ENCODE measurements at regions not wholly inside any gene's neighbourhood (a gene's known extent, or its start where the extent isn't known, plus 50 kb on each side); places are given as distances from the start of the nearest gene placed in this dataset.

- H3K4me1 ChIP-seq (ENCODE audit: control insufficient read depth, insufficient read depth, low read depth, low read length): no peaks in the 10 kb centered on the region
- no peaks in the 10 kb centered on the region for H3K36me3 ChIP-seq (ENCODE audit: control insufficient read depth in 1 of 2, insufficient read depth in 2 of 2, low read depth in 1 of 2, low read length in 2 of 2)
- no peak overlapping the region for H2BK5ac ChIP-seq (ENCODE audit: low read depth, low read length, poor library complexity, severe bottlenecking)
- H3K4me2 ChIP-seq (ENCODE audit: low read length, poor library complexity, severe bottlenecking): no peak overlapping the region
- H2BK15ac ChIP-seq (ENCODE audit: low read depth, poor library complexity, severe bottlenecking): no peak overlapping the region
- no peak overlapping the region for H2AK5ac ChIP-seq (ENCODE audit: low read length, severe bottlenecking)
- H3K79me1 ChIP-seq (replicated peaks; ENCODE audit: low read length, poor library complexity, severe bottlenecking): no peaks in the 10 kb centered on the region
- H4K91ac ChIP-seq (ENCODE audit: low read length): no peak overlapping the region
- DNase-seq: peak; percentile 13
- H3K9me3 ChIP-seq (ENCODE audit: control insufficient read depth, low read length): no peaks in the 10 kb centered on the region
- no peak overlapping the region for H2AFZ ChIP-seq (ENCODE audit: low read depth, low read length)
- no peak overlapping the region for H3K18ac ChIP-seq (ENCODE audit: low read depth in 1 of 2, low read length in 2 of 2)
- no peak overlapping the region for H3K27ac ChIP-seq (ENCODE audit: low read length, poor library complexity, severe bottlenecking)
- no peak overlapping the region for H4K8ac ChIP-seq (ENCODE audit: low read length)
- no peak overlapping the region for H3K4ac ChIP-seq (ENCODE audit: low read depth in 1 of 2, low read length in 2 of 2)
- no peaks in the 10 kb centered on the region for H3K27me3 ChIP-seq (ENCODE audit: control insufficient read depth in 1 of 2, insufficient read depth in 1 of 2, low read length in 2 of 2)
- H3K23ac ChIP-seq (ENCODE audit: low read length in 2 of 2): no peak overlapping the region
- no peak overlapping the region for H3K9ac ChIP-seq (ENCODE audit: low read length)
- H2BK120ac ChIP-seq (ENCODE audit: low read depth, low read length): no peak overlapping the region
- no peak overlapping the region for H2BK12ac ChIP-seq (ENCODE audit: low read length in 2 of 2)
- H3K14ac ChIP-seq (ENCODE audit: low read length in 2 of 2): no peak overlapping the region
- no peak overlapping the region for H3K4me3 ChIP-seq (ENCODE audit: insufficient read depth in 1 of 2, low read depth in 1 of 2, low read length in 2 of 2)
These were observed 414.4 kb upstream of the ETAA1 start for GRCh38 chr2:66982766-66983165.

- Histone ChIP-seq H3K4ac (ENCODE audit: low read depth in 1 of 2, low read length in 2 of 2) (no peak overlapping the region), H3K4me1 (ENCODE audit: control insufficient read depth, insufficient read depth, low read depth, low read length) (no peaks in the 10 kb centered on the region), H3K79me1 (replicated peaks; ENCODE audit: low read length, poor library complexity, severe bottlenecking) (no peaks in the 10 kb centered on the region), H3K9ac (ENCODE audit: low read length) (no peak overlapping the region), H2AFZ (ENCODE audit: low read depth, low read length) (no peak overlapping the region), H3K4me3 (ENCODE audit: insufficient read depth in 1 of 2, low read depth in 1 of 2, low read length in 2 of 2) (no peak overlapping the region), H4K8ac (ENCODE audit: low read length) (no peak overlapping the region), H3K27me3 (ENCODE audit: control insufficient read depth in 1 of 2, insufficient read depth in 1 of 2, low read length in 2 of 2) (no peaks in the 10 kb centered on the region), H2BK15ac (ENCODE audit: low read depth, poor library complexity, severe bottlenecking) (no peak overlapping the region), H2AK5ac (ENCODE audit: low read length, severe bottlenecking) (no peak overlapping the region), H2BK120ac (ENCODE audit: low read depth, low read length) (no peak overlapping the region), H3K36me3 (ENCODE audit: control insufficient read depth in 1 of 2, insufficient read depth in 2 of 2, low read depth in 1 of 2, low read length in 2 of 2) (no peaks in the 10 kb centered on the region), H2BK5ac (ENCODE audit: low read depth, low read length, poor library complexity, severe bottlenecking) (no peak overlapping the region), H3K27ac (ENCODE audit: low read length, poor library complexity, severe bottlenecking) (no peak overlapping the region), H2BK12ac (ENCODE audit: low read length in 2 of 2) (no peak overlapping the region), H3K23ac (ENCODE audit: low read length in 2 of 2) (no peak overlapping the region), H3K9me3 (ENCODE audit: control insufficient read depth, low read length) (no peaks in the 10 kb centered on the region), H4K91ac (ENCODE audit: low read length) (no peak overlapping the region), H3K4me2 (ENCODE audit: low read length, poor library complexity, severe bottlenecking) (no peak overlapping the region), H3K14ac (ENCODE audit: low read length in 2 of 2) (no peak overlapping the region), H3K18ac (ENCODE audit: low read depth in 1 of 2, low read length in 2 of 2) (no peak overlapping the region)
- no peak for DNase-seq
These were observed 412.3 kb upstream of the ETAA1 start for GRCh38 chr2:66984864-66985263.

- Histone ChIP-seq H2AFZ (ENCODE audit: low read depth, low read length) (no peak overlapping the region), H2BK5ac (ENCODE audit: low read depth, low read length, poor library complexity, severe bottlenecking) (no peak overlapping the region), H3K79me1 (replicated peaks; ENCODE audit: low read length, poor library complexity, severe bottlenecking) (no peaks in the 10 kb centered on the region), H4K8ac (ENCODE audit: low read length) (no peak overlapping the region), H3K36me3 (ENCODE audit: control insufficient read depth in 1 of 2, insufficient read depth in 2 of 2, low read depth in 1 of 2, low read length in 2 of 2) (no peaks in the 10 kb centered on the region), H2BK12ac (ENCODE audit: low read length in 2 of 2) (no peak overlapping the region), H3K9ac (ENCODE audit: low read length) (no peak overlapping the region), H3K4me1 (ENCODE audit: control insufficient read depth, insufficient read depth, low read depth, low read length) (no peaks in the 10 kb centered on the region), H3K27me3 (ENCODE audit: control insufficient read depth in 1 of 2, insufficient read depth in 1 of 2, low read length in 2 of 2) (peaks cover 0 to 5% of the 10 kb centered on the region in 2 experiments), H2BK15ac (ENCODE audit: low read depth, poor library complexity, severe bottlenecking) (no peak overlapping the region), H2AK5ac (ENCODE audit: low read length, severe bottlenecking) (no peak overlapping the region), H3K4me2 (ENCODE audit: low read length, poor library complexity, severe bottlenecking) (no peak overlapping the region), H3K4ac (ENCODE audit: low read depth in 1 of 2, low read length in 2 of 2) (no peak overlapping the region), H3K23ac (ENCODE audit: low read length in 2 of 2) (no peak overlapping the region), H4K91ac (ENCODE audit: low read length) (no peak overlapping the region), H2BK120ac (ENCODE audit: low read depth, low read length) (no peak overlapping the region), H3K14ac (ENCODE audit: low read length in 2 of 2) (no peak overlapping the region), H3K18ac (ENCODE audit: low read depth in 1 of 2, low read length in 2 of 2) (no peak overlapping the region), H3K27ac (ENCODE audit: low read length, poor library complexity, severe bottlenecking) (no peak overlapping the region), H3K9me3 (ENCODE audit: control insufficient read depth, low read length) (no peaks in the 10 kb centered on the region), H3K4me3 (ENCODE audit: insufficient read depth in 1 of 2, low read depth in 1 of 2, low read length in 2 of 2) (no peak overlapping the region)
- whole genome bisulfite sequencing: 75% methylated on average over 1 of the region's 1 CpG
- no peak for DNase-seq
These were observed 411.2 kb upstream of the ETAA1 start for GRCh38 chr2:66985906-66986305.

GRCh38 chr2:66987733-66988132, 409.4 kb upstream of the ETAA1 start:
- no peaks in the 10 kb centered on the region for H3K4me1 ChIP-seq (ENCODE audit: control insufficient read depth, insufficient read depth, low read depth, low read length)
- H3K4ac ChIP-seq (ENCODE audit: low read depth in 1 of 2, low read length in 2 of 2): no peak overlapping the region
- no peak overlapping the region for H3K9ac ChIP-seq (ENCODE audit: low read length)
- no peaks in the 10 kb centered on the region for H3K36me3 ChIP-seq (ENCODE audit: control insufficient read depth in 1 of 2, insufficient read depth in 2 of 2, low read depth in 1 of 2, low read length in 2 of 2)
- H3K27ac ChIP-seq (ENCODE audit: low read length, poor library complexity, severe bottlenecking): no peak overlapping the region
- H4K8ac ChIP-seq (ENCODE audit: low read length): no peak overlapping the region
- H4K91ac ChIP-seq (ENCODE audit: low read length): no peak overlapping the region
- no peak overlapping the region for H3K18ac ChIP-seq (ENCODE audit: low read depth in 1 of 2, low read length in 2 of 2)
- DNase-seq: no peak
- H3K4me2 ChIP-seq (ENCODE audit: low read length, poor library complexity, severe bottlenecking): no peak overlapping the region
- 86% methylated on average over 4 of the region's 4 CpGs for WGBS
- H2BK120ac ChIP-seq (ENCODE audit: low read depth, low read length): no peak overlapping the region
- no peaks in the 10 kb centered on the region for H3K79me1 ChIP-seq (replicated peaks; ENCODE audit: low read length, poor library complexity, severe bottlenecking)
- H2BK5ac ChIP-seq (ENCODE audit: low read depth, low read length, poor library complexity, severe bottlenecking): no peak overlapping the region
- H2AK5ac ChIP-seq (ENCODE audit: low read length, severe bottlenecking): no peak overlapping the region
- H3K23ac ChIP-seq (ENCODE audit: low read length in 2 of 2): no peak overlapping the region
- H3K9me3 ChIP-seq (ENCODE audit: control insufficient read depth, low read length): no peaks in the 10 kb centered on the region
- H3K27me3 ChIP-seq (ENCODE audit: control insufficient read depth in 1 of 2, insufficient read depth in 1 of 2, low read length in 2 of 2): peaks cover 0 to 5% of the 10 kb centered on the region in 2 experiments
- no peak overlapping the region for H3K4me3 ChIP-seq (ENCODE audit: insufficient read depth in 1 of 2, low read depth in 1 of 2, low read length in 2 of 2)
- H2BK15ac ChIP-seq (ENCODE audit: low read depth, poor library complexity, severe bottlenecking): no peak overlapping the region
- no peak overlapping the region for H2BK12ac ChIP-seq (ENCODE audit: low read length in 2 of 2)
- H2AFZ ChIP-seq (ENCODE audit: low read depth, low read length): no peak overlapping the region
- H3K14ac ChIP-seq (ENCODE audit: low read length in 2 of 2): no peak overlapping the region

All from mesenchymal stem cell (in vitro differentiated cells and primary cell).